Cardiac fibroblast (primary cell): ENCODE measurements at regions not wholly inside any gene's neighbourhood (a gene's known extent, or its start where the extent isn't known, plus 50 kb on each side); places are given as distances from the start of the nearest gene placed in this dataset.

ENCODE experiments used
- DNase-seq, 2 donors: peaks; one replicate each; pipeline versions ENCODE4 v3.0.0 to v3.0.0-alpha.2; 2010; ENCODE audit warnings: low read depth in 2 of 2
- H3K4me3 ChIP-seq, 2 donors: replicated peaks in 1 of 2; 1 replicate in 1 of 2; 2 replicates in 1 of 2; pipeline ENCODE4 v1.5.1; 2011; ENCODE audit warnings: low read depth in 2 of 2, low read length in 2 of 2, mild to moderate bottlenecking in 2 of 2, moderate library complexity in 1 of 2
- TF ChIP-seq, protein P1 (sequence below): IDR thresholded peaks from one replicate; pipeline ENCODE4 v1.5.1; 2011; ENCODE audit warnings: low read depth, mild to moderate bottlenecking, low read length, inconsistent platforms

DNA sequence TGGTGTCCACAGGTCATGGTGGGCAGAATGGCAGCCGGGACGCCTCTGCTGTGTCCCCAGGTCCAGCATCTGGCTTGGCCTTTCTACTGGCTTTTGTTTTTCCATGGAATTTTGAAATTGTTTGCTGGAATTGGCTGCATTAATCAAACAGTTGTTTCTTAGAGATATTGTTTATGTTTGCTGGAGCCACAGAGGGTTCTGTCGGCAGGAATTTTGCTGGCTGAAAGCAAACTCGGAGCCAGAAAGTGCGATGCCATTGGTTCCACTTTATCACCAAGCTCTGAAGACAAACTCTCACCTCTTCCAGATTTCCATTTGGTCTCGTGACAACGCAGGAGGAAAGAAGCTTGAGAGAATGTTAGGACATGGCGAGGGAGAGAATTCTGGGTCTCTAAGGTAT lies 199.2 kb upstream of the COPS8 start:
- no peak overlapping the region for H3K4me3 ChIP-seq
- TF ChIP-seq, protein P1, sequence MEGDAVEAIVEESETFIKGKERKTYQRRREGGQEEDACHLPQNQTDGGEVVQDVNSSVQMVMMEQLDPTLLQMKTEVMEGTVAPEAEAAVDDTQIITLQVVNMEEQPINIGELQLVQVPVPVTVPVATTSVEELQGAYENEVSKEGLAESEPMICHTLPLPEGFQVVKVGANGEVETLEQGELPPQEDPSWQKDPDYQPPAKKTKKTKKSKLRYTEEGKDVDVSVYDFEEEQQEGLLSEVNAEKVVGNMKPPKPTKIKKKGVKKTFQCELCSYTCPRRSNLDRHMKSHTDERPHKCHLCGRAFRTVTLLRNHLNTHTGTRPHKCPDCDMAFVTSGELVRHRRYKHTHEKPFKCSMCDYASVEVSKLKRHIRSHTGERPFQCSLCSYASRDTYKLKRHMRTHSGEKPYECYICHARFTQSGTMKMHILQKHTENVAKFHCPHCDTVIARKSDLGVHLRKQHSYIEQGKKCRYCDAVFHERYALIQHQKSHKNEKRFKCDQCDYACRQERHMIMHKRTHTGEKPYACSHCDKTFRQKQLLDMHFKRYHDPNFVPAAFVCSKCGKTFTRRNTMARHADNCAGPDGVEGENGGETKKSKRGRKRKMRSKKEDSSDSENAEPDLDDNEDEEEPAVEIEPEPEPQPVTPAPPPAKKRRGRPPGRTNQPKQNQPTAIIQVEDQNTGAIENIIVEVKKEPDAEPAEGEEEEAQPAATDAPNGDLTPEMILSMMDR, result no peak
- no peak for DNase-seq

DNA sequence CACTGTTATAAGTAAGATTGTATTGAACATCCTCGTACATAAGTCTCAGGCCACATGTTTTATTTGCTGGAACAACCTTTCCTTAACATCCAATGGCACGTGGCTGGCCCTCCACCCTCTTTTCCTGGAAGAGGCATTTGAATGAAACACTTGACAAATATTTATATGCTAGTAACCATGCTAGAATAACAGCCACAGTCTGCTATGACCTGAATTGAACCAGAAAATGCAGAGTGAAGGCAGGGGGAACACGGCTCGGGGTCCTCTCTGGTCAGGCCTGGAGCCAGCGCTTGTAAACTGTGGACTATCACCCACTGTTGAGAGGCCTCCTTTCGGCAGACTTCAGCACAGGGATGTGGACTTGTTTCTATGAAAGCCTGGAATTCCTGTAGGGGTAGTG lies 198.2 kb upstream of the COPS8 start:
- TF ChIP-seq, protein P1, result no peak
- no peak overlapping the region for H3K4me3 ChIP-seq
- peak; percentile 6 to 74 for DNase-seq

GRCh38 chr2:236887953-236888793 lies 197.5 kb upstream of the COPS8 start:
- TF ChIP-seq, protein P1, result no peak
- no peak for DNase-seq
- no peak overlapping the region for H3K4me3 ChIP-seq

DNA sequence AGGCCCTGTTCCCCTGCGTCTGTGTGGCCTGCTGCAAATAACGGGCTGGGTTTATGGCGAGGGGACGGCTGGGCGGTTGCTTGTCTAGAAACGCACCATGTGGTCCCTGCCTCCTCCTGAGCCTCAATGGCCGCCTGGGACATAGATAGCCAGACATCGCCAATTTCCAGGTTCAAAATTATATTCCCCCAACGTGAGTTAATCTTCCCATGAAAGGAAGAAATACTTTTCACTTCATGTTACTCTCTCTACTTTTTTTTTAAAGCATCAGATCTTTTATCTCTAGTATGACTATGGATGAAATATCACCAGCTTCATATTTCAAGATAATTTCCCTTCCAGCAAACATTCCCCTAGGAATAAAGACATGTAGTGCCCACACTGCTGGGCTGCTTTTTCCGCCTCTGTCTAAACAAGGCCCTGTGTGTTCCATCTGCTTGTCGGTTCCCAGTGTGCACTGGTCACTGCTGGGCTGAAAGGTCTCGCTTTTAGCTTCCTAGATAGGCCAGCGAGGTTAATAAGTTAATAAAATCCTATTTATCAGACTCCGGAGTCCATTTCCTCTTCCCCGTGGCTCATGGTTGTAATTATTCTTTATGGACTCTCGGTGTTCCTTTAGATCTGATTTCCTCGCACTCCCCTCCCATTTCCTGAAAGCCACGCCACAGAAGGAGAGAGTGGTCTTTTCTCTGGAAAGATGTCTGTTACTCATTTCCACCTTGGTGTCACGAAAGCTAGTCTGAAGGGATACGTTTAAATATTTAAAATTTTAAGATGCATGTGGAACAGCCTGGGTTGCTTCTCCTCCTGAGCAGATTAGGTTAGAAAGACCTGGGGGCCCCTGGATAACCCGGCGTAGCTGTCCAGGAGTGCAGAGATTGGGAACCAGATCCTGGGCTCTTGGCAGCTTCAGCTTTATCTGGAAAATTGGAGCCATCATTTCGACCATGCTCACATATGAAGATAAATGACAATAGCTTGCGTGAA lies 196.6 kb upstream of the COPS8 start:
- DNase-seq, result peak in 1 of 2 donors; percentile 18
- TF ChIP-seq, protein P1, result no peak
- H3K4me3 ChIP-seq, result no peak overlapping the region

- TF ChIP-seq, protein P1, result no peak
- no peak overlapping the region for H3K4me3 ChIP-seq
Measured at GRCh38 chr2:236889791-236890704, 195.6 kb upstream of the COPS8 start.

GRCh38 chr2:236892721-236893120 lies 193.0 kb upstream of the COPS8 start:
- no peak overlapping the region for H3K4me3 ChIP-seq
- no peak for DNase-seq
- TF ChIP-seq, protein P1, result no peak

More at GRCh38 chr2:236889791-236890704, 195.6 kb upstream of the COPS8 start:
- no peak for DNase-seq
